Smooth muscle cell (in vitro differentiated cells): ENCODE measurements at regions not wholly inside any gene's neighbourhood (a gene's known extent, or its start where the extent isn't known, plus 50 kb on each side); places are given as distances from the start of the nearest gene placed in this dataset.

Experiments
- DNase-seq: peaks from one replicate; lab custom pipeline; 2025; ENCODE audit not compliant: unreplicated experiment; lab: John Stamatoyannopoulos, UW
- H2AFZ ChIP-seq: fragments of 200-600 bp; sonication (generic); 2 replicates; pipeline ENCODE4 v1.6.0; 2016; ENCODE audit warnings: antibody characterized with exemption, low read depth, mild to moderate bottlenecking
- H3F3A ChIP-seq: fragments of 200-600 bp; sonication (generic); 2 replicates; pipeline ENCODE4 v1.6.0; 2017; ENCODE audit warnings: antibody characterized with exemption, low read depth
- H3K27ac ChIP-seq: fragments of 200-600 bp; sonication (generic); 2 replicates; pipeline ENCODE4 v1.5.1; 2016; ENCODE audit warnings: low read depth, mild to moderate bottlenecking
- H3K27me3 ChIP-seq: fragments of 200-600 bp; sonication (generic); 2 replicates; pipeline ENCODE4 v1.6.1; 2016; ENCODE audit warnings: low read depth, mild to moderate bottlenecking
- H3K36me3 ChIP-seq: fragments of 200-600 bp; sonication (generic); 2 replicates; pipeline ENCODE4 v1.5.1; 2016; ENCODE audit warnings: low read depth
- H3K4me1 ChIP-seq: fragments of 200-600 bp; sonication (generic); 2 replicates; pipeline ENCODE4 v1.5.1; 2016; ENCODE audit warnings: low read depth
- H3K4me2 ChIP-seq: fragments of 200-600 bp; sonication (generic); 2 replicates; pipeline ENCODE4 v1.6.0; 2016; ENCODE audit warnings: mild to moderate bottlenecking
- H3K4me3 ChIP-seq: fragments of 200-600 bp; sonication (generic); 2 replicates; pipeline ENCODE4 v1.5.1; 2016; ENCODE audit warnings: mild to moderate bottlenecking
- H3K79me2 ChIP-seq: fragments of 200-600 bp; sonication (generic); 2 replicates; pipeline ENCODE4 v1.6.0; 2016; ENCODE audit warnings: low read depth, mild to moderate bottlenecking
- H3K9ac ChIP-seq: fragments of 200-600 bp; sonication (generic); 2 replicates; pipeline ENCODE4 v1.6.0; 2016; ENCODE audit warnings: low read depth
- H3K9me3 ChIP-seq: fragments of 200-600 bp; sonication (generic); replicated peaks from 2 replicates; pipeline ENCODE4 v1.5.1; 2016; ENCODE audit warnings: low read depth
- H4K20me1 ChIP-seq: fragments of 200-600 bp; sonication (generic); 2 replicates; pipeline ENCODE4 v1.6.0; 2016; ENCODE audit warnings: low read depth
- CTCF ChIP-seq: fragments of 200-600 bp; sonication (generic); IDR thresholded peaks from 2 replicates; pipeline ENCODE4 v1.5.1; 2017; ENCODE audit warnings: borderline replicate concordance, mild to moderate bottlenecking, antibody characterized with exemption; ENCODE audit not compliant: insufficient read depth, poor library complexity, severe bottlenecking
- WGBS: methylation state at CpG from one replicate; pipeline ENCODE4 v1.1.7; 2016; ENCODE audit warnings: low lambda C conversion rate; 5-methylcytosine and 5-hydroxymethylcytosine counted together

- Histone ChIP-seq H3K27me3 (no peaks in the 10 kb centered on the region), H3K27ac (no peak overlapping the region), H2AFZ (no peak overlapping the region), H3K4me2 (no peak overlapping the region), H4K20me1 (no peaks in the 10 kb centered on the region), H3F3A (no peaks in the 10 kb centered on the region), H3K36me3 (no peaks in the 10 kb centered on the region), H3K79me2 (no peaks in the 10 kb centered on the region), H3K4me1 (no peaks in the 10 kb centered on the region), H3K9ac (no peak overlapping the region), H3K9me3 (no peaks in the 10 kb centered on the region), H3K4me3 (no peak overlapping the region)
- 90% methylated on average over 3 of the region's 3 CpGs for WGBS
- DNase-seq, result no peak
- TF ChIP-seq CTCF, result no peak
These were observed 724.8 kb upstream of the RIOK2 start for GRCh38 chr5:97907646-97908400.

DNA sequence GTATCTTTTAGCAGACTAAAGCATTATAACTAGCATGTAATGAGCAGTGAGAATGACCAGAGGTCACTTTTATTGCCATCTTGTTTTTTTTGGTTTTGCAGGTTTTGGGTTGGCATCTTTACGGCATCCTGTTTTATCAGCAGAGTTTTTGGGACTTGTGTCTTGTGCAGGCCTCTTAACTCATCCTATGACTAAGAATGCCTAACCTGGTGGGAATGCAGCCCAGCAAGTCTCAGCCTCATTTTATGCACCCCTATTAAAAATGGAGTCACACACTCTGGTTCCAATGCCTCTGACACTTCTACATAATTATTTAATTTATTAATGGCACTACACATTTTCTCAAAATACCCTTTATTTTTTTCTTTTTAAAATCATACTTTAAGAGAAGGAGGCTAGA lies 726.5 kb upstream of the RIOK2 start:
- H3F3A ChIP-seq, result no peaks in the 10 kb centered on the region
- H3K27ac ChIP-seq, result no peak overlapping the region
- TF ChIP-seq CTCF, result no peak
- no peak overlapping the region for H3K9ac ChIP-seq
- H3K9me3 ChIP-seq, result no peaks in the 10 kb centered on the region
- no peak overlapping the region for H2AFZ ChIP-seq
- H3K36me3 ChIP-seq, result no peaks in the 10 kb centered on the region
- no peak overlapping the region for H3K4me3 ChIP-seq
- H3K4me1 ChIP-seq, result no peaks in the 10 kb centered on the region
- WGBS, result 42% methylated on average over 1 of the region's 1 CpG
- no peaks in the 10 kb centered on the region for H4K20me1 ChIP-seq
- H3K27me3 ChIP-seq, result no peaks in the 10 kb centered on the region
- H3K4me2 ChIP-seq, result no peak overlapping the region
- DNase-seq, result no peak
- no peaks in the 10 kb centered on the region for H3K79me2 ChIP-seq

GRCh38 chr5:97914483-97914882 lies 731.4 kb upstream of the RIOK2 start:
- TF ChIP-seq CTCF, result no peak
- Histone ChIP-seq H3K27ac (no peak overlapping the region), H3K79me2 (no peaks in the 10 kb centered on the region), H3F3A (no peaks in the 10 kb centered on the region), H3K36me3 (no peaks in the 10 kb centered on the region), H3K4me1 (no peaks in the 10 kb centered on the region), H3K9ac (no peak overlapping the region), H3K4me2 (no peak overlapping the region), H4K20me1 (no peaks in the 10 kb centered on the region), H3K9me3 (no peaks in the 10 kb centered on the region), H2AFZ (no peak overlapping the region), H3K4me3 (no peak overlapping the region), H3K27me3 (no peaks in the 10 kb centered on the region)
- no peak for DNase-seq
- 63% methylated on average over 1 of the region's 1 CpG for WGBS

DNA sequence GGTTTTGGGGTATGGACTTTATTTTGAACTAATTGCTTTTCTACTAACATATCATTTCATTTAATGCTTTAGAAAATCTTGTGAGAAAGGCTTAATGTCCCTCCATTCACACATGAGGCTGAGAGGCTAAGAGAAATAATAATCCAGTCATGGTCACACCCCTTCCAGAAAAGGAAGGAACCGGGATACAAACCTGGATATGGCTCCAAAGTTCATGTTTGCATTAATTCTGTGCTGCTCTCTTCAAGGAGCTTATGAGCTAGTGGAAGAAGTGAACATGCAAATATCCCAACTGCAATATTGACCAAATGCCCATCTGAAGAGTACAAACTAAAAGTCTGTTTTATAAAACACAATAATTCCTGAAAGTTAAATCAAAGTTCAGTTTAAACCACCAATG lies 732.1 kb upstream of the RIOK2 start:
- Histone ChIP-seq H3K4me1 (no peaks in the 10 kb centered on the region), H3K9me3 (no peaks in the 10 kb centered on the region), H2AFZ (no peak overlapping the region), H3K36me3 (no peaks in the 10 kb centered on the region), H3F3A (no peaks in the 10 kb centered on the region), H4K20me1 (no peaks in the 10 kb centered on the region), H3K27ac (no peak overlapping the region), H3K79me2 (no peaks in the 10 kb centered on the region), H3K27me3 (no peaks in the 10 kb centered on the region), H3K4me3 (no peak overlapping the region), H3K9ac (no peak overlapping the region), H3K4me2 (no peak overlapping the region)
- 93% methylated on average over 1 of the region's 1 CpG for WGBS
- no peak for TF ChIP-seq CTCF
- DNase-seq, result no peak
